ENCODE measurements at regions not wholly inside any gene's neighbourhood (a gene's known extent, or its start where the extent isn't known, plus 50 kb on each side); places are given as distances from the start of the nearest gene placed in this dataset.

GRCh38 chr21:27221077-27221476, 254.2 kb upstream of the ADAMTS5 start:
- Histone ChIP-seq H3K9me3 (ENCODE audit: control insufficient read depth in 3 of 3, low read length in 3 of 3) (no peaks in the 10 kb centered on the region), H3K27me3 (ENCODE audit: control insufficient read depth in 3 of 3, insufficient read depth in 3 of 3, low read length in 3 of 3) (no peaks in the 10 kb centered on the region), H3K36me3 (ENCODE audit: control insufficient read depth in 3 of 3, insufficient read depth in 3 of 3, low read length in 3 of 3) (no peaks in the 10 kb centered on the region), H3K4me1 (ENCODE audit: control insufficient read depth in 3 of 3, insufficient read depth in 3 of 3, low read length in 3 of 3) (no peaks in the 10 kb centered on the region), H3K4me3 (ENCODE audit: low read length in 3 of 3) (no peak overlapping the region), H3K9ac (ENCODE audit: low read depth in 1 of 3, low read length in 3 of 3) (no peak overlapping the region), H3K27ac (ENCODE audit: low read depth, low read length) (no peak overlapping the region)

- no peaks in the 10 kb centered on the region for H3K4me1 ChIP-seq (ENCODE audit: control insufficient read depth in 3 of 3, insufficient read depth in 3 of 3, low read length in 3 of 3)
- no peaks in the 10 kb centered on the region for H3K36me3 ChIP-seq (ENCODE audit: control insufficient read depth in 3 of 3, insufficient read depth in 3 of 3, low read length in 3 of 3)
- no peak overlapping the region for H3K4me3 ChIP-seq (ENCODE audit: low read length in 3 of 3)
- no peaks in the 10 kb centered on the region for H3K27me3 ChIP-seq (ENCODE audit: control insufficient read depth in 3 of 3, insufficient read depth in 3 of 3, low read length in 3 of 3)
- no peak overlapping the region for H3K9ac ChIP-seq (ENCODE audit: low read depth in 1 of 3, low read length in 3 of 3)
- no peaks in the 10 kb centered on the region for H3K9me3 ChIP-seq (ENCODE audit: control insufficient read depth in 3 of 3, low read length in 3 of 3)
- no peak overlapping the region for H3K27ac ChIP-seq (ENCODE audit: low read depth, low read length)
Observed at GRCh38 chr21:27220416-27220815, 253.5 kb upstream of the ADAMTS5 start.

- H3K36me3 ChIP-seq (ENCODE audit: control insufficient read depth in 3 of 3, insufficient read depth in 3 of 3, low read length in 3 of 3) = no peaks in the 10 kb centered on the region
- H3K9ac ChIP-seq (ENCODE audit: low read depth in 1 of 3, low read length in 3 of 3) = no peak overlapping the region
- no peaks in the 10 kb centered on the region for H3K9me3 ChIP-seq (ENCODE audit: control insufficient read depth in 3 of 3, low read length in 3 of 3)
- no peaks in the 10 kb centered on the region for H3K4me1 ChIP-seq (ENCODE audit: control insufficient read depth in 3 of 3, insufficient read depth in 3 of 3, low read length in 3 of 3)
- H3K4me3 ChIP-seq (ENCODE audit: low read length in 3 of 3) = no peak overlapping the region
- H3K27me3 ChIP-seq (ENCODE audit: control insufficient read depth in 3 of 3, insufficient read depth in 3 of 3, low read length in 3 of 3) = no peaks in the 10 kb centered on the region
- H3K27ac ChIP-seq (ENCODE audit: low read depth, low read length) = no peak overlapping the region
Observed at GRCh38 chr21:27219068-27219467, 252.2 kb upstream of the ADAMTS5 start.

- H3K27me3 ChIP-seq (ENCODE audit: control insufficient read depth in 3 of 3, insufficient read depth in 3 of 3, low read length in 3 of 3) = no peaks in the 10 kb centered on the region
- no peak overlapping the region for H3K9ac ChIP-seq (ENCODE audit: low read depth in 1 of 3, low read length in 3 of 3)
- no peaks in the 10 kb centered on the region for H3K4me1 ChIP-seq (ENCODE audit: control insufficient read depth in 3 of 3, insufficient read depth in 3 of 3, low read length in 3 of 3)
- no peaks in the 10 kb centered on the region for H3K36me3 ChIP-seq (ENCODE audit: control insufficient read depth in 3 of 3, insufficient read depth in 3 of 3, low read length in 3 of 3)
- no peak overlapping the region for H3K27ac ChIP-seq (ENCODE audit: low read depth, low read length)
- peaks cover 0 to 2% (median 0%) of the 10 kb centered on the region in 3 donors for H3K9me3 ChIP-seq (ENCODE audit: control insufficient read depth in 3 of 3, low read length in 3 of 3)
- no peak overlapping the region for H3K4me3 ChIP-seq (ENCODE audit: low read length in 3 of 3)
Observed at GRCh38 chr21:27213303-27213702, 246.4 kb upstream of the ADAMTS5 start.

DNA sequence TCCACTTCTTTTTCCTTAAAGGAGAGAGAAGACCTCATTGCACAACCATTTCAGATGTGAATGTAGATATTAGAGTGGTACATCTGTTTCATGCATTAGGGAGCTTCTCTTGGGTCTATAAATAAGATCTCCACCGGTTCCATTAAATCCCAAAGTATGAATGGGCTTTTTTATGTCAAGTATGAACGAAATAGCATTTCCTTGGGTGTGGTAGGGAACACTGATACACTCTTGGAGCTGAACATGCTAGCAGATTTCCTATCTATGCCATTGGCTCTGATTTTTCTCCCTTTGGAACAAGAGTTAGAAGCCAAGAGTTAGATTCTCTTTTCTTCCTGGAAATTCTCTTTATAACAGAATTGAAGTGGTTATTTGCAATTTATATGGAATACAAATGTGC, 245.6 kb upstream of the ADAMTS5 start:
- Histone ChIP-seq H3K27ac (ENCODE audit: low read depth, low read length) (no peak overlapping the region), H3K9me3 (ENCODE audit: control insufficient read depth in 3 of 3, low read length in 3 of 3) (peaks cover 0 to 2% (median 0%) of the 10 kb centered on the region in 3 donors), H3K9ac (ENCODE audit: low read depth in 1 of 3, low read length in 3 of 3) (no peak overlapping the region), H3K4me3 (ENCODE audit: low read length in 3 of 3) (no peak overlapping the region), H3K27me3 (ENCODE audit: control insufficient read depth in 3 of 3, insufficient read depth in 3 of 3, low read length in 3 of 3) (no peaks in the 10 kb centered on the region), H3K4me1 (ENCODE audit: control insufficient read depth in 3 of 3, insufficient read depth in 3 of 3, low read length in 3 of 3) (no peaks in the 10 kb centered on the region), H3K36me3 (ENCODE audit: control insufficient read depth in 3 of 3, insufficient read depth in 3 of 3, low read length in 3 of 3) (no peaks in the 10 kb centered on the region)

DNA sequence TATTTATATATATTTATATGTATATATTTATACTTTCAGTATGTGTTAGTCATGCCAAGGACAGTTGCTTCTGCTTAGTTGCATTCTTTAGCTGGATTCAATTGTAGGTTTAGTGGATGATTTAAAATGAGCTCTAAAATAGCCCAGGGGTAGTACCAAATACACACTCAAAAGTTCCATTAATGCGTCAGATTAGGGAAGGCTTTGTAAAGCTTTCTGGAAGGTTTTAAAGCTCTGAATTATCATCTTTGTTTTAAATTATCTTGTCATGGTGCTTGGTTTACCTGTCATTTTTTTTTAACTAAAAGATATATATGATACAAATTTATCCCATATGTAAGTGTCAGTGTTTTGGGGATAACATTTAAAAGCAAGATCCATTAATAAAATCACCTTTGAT, 242.7 kb upstream of the ADAMTS5 start:
- no peaks in the 10 kb centered on the region for H3K36me3 ChIP-seq (ENCODE audit: control insufficient read depth in 3 of 3, insufficient read depth in 3 of 3, low read length in 3 of 3)
- no peak overlapping the region for H3K27ac ChIP-seq (ENCODE audit: low read depth, low read length)
- no peak overlapping the region for H3K9ac ChIP-seq (ENCODE audit: low read depth in 1 of 3, low read length in 3 of 3)

DNA sequence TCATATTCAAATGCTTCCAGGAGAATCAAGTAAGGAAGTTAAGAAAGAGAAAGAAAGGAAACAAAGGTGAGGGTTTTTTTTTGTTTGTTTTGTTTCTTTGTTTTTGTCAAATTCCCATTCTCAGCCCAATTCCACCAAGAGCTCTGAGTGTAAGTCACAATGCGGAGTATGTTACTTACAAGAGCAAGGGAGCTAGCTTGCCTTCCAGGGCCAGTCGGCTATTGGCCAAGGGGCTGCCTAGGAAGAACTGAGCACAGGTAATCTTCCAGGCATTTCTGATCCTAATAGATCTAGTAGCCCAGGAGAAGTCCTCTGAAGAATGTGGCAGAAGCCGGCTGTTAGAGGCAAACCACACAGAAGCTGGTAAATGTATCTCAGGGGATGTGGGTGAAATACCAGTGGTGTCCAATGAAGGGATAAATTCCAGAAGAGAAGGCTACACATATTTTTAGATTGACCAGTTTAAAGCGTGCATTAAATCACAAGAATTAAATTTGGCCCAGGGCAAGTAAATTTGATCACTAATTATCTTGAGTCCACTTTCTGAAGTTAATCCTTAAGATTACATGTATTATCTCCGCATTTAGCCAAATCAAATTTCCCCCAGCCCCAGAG, 239.6 kb upstream of the ADAMTS5 start:
- Histone ChIP-seq H3K27me3 (ENCODE audit: control insufficient read depth in 3 of 3, insufficient read depth in 3 of 3, low read length in 3 of 3) (no peaks in the 10 kb centered on the region), H3K36me3 (ENCODE audit: control insufficient read depth in 3 of 3, insufficient read depth in 3 of 3, low read length in 3 of 3) (no peaks in the 10 kb centered on the region), H3K27ac (ENCODE audit: low read depth, low read length) (no peak overlapping the region), H3K4me3 (ENCODE audit: low read length in 3 of 3) (no peak overlapping the region), H3K9ac (ENCODE audit: low read depth in 1 of 3, low read length in 3 of 3) (no peak overlapping the region), H3K9me3 (ENCODE audit: control insufficient read depth in 3 of 3, low read length in 3 of 3) (peaks cover 0 to 2% (median 0%) of the 10 kb centered on the region in 3 donors), H3K4me1 (ENCODE audit: control insufficient read depth in 3 of 3, insufficient read depth in 3 of 3, low read length in 3 of 3) (no peaks in the 10 kb centered on the region)

More for the DNA sequence above, 242.7 kb upstream of the ADAMTS5 start:
- Histone ChIP-seq H3K4me1 (ENCODE audit: control insufficient read depth in 3 of 3, insufficient read depth in 3 of 3, low read length in 3 of 3) (no peaks in the 10 kb centered on the region), H3K4me3 (ENCODE audit: low read length in 3 of 3) (no peak overlapping the region), H3K27me3 (ENCODE audit: control insufficient read depth in 3 of 3, insufficient read depth in 3 of 3, low read length in 3 of 3) (no peaks in the 10 kb centered on the region), H3K9me3 (ENCODE audit: control insufficient read depth in 3 of 3, low read length in 3 of 3) (peaks cover 0 to 2% (median 0%) of the 10 kb centered on the region in 3 donors)

GRCh38 chr21:27202301-27202700, 235.4 kb upstream of the ADAMTS5 start:
- H3K4me3 ChIP-seq (ENCODE audit: low read length in 3 of 3) = no peak overlapping the region
- no peak overlapping the region for H3K9ac ChIP-seq (ENCODE audit: low read depth in 1 of 3, low read length in 3 of 3)
- H3K27me3 ChIP-seq (ENCODE audit: control insufficient read depth in 3 of 3, insufficient read depth in 3 of 3, low read length in 3 of 3) = no peaks in the 10 kb centered on the region
- no peaks in the 10 kb centered on the region for H3K36me3 ChIP-seq (ENCODE audit: control insufficient read depth in 3 of 3, insufficient read depth in 3 of 3, low read length in 3 of 3)
- no peaks in the 10 kb centered on the region for H3K4me1 ChIP-seq (ENCODE audit: control insufficient read depth in 3 of 3, insufficient read depth in 3 of 3, low read length in 3 of 3)
- H3K27ac ChIP-seq (ENCODE audit: low read depth, low read length) = no peak overlapping the region
- no peaks in the 10 kb centered on the region for H3K9me3 ChIP-seq (ENCODE audit: control insufficient read depth in 3 of 3, low read length in 3 of 3)

DNA sequence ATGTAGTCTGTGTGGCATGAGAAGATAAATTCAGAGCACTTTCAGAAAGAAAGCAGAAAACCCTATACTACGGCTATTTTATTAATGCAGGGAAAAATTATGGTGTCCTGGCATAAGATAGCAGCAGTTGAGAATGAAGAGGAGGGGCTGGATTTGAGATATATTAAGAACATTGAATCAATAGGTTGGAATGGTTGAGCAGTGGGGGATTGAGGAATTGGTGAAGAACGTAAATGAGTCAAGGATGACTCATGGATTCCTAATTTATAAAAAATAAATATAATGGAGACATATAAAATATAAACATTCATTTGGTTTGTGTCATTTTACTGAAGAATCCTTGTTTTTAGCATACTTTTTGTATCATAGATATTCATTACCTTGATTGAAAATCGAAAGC, 234.3 kb upstream of the ADAMTS5 start:
- H3K27me3 ChIP-seq (ENCODE audit: control insufficient read depth in 3 of 3, insufficient read depth in 3 of 3, low read length in 3 of 3) = no peaks in the 10 kb centered on the region
- H3K27ac ChIP-seq (ENCODE audit: low read depth, low read length) = no peak overlapping the region
- H3K9me3 ChIP-seq (ENCODE audit: control insufficient read depth in 3 of 3, low read length in 3 of 3) = no peaks in the 10 kb centered on the region
- H3K4me1 ChIP-seq (ENCODE audit: control insufficient read depth in 3 of 3, insufficient read depth in 3 of 3, low read length in 3 of 3) = no peaks in the 10 kb centered on the region
- H3K36me3 ChIP-seq (ENCODE audit: control insufficient read depth in 3 of 3, insufficient read depth in 3 of 3, low read length in 3 of 3) = no peaks in the 10 kb centered on the region
- no peak overlapping the region for H3K9ac ChIP-seq (ENCODE audit: low read depth in 1 of 3, low read length in 3 of 3)
- H3K4me3 ChIP-seq (ENCODE audit: low read length in 3 of 3) = no peak overlapping the region

DNA sequence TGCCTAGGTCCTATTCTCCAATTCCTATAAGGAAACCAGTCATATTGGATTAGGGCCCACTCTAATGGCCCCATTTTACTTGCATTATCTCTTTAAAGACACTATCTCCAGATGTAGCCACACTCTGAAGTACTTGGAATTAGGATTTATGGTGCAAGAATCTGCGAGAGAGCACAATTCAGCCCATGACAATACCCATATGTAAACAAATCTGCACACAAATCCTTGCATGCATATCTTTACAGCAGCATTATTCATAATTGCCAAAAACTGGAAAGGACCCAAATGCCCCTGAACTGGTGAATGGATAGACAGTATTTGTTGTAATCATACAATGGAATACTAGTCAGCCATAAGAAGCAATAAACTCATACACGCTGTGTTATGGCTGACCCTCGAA, 229.8 kb upstream of the ADAMTS5 start:
- Histone ChIP-seq H3K36me3 (ENCODE audit: control insufficient read depth in 3 of 3, insufficient read depth in 3 of 3, low read length in 3 of 3) (no peaks in the 10 kb centered on the region), H3K4me3 (ENCODE audit: low read length in 3 of 3) (no peak overlapping the region), H3K9ac (ENCODE audit: low read depth in 1 of 3, low read length in 3 of 3) (no peak overlapping the region), H3K27me3 (ENCODE audit: control insufficient read depth in 3 of 3, insufficient read depth in 3 of 3, low read length in 3 of 3) (no peaks in the 10 kb centered on the region), H3K4me1 (ENCODE audit: control insufficient read depth in 3 of 3, insufficient read depth in 3 of 3, low read length in 3 of 3) (no peaks in the 10 kb centered on the region), H3K27ac (ENCODE audit: low read depth, low read length) (no peak overlapping the region), H3K9me3 (ENCODE audit: control insufficient read depth in 3 of 3, low read length in 3 of 3) (no peaks in the 10 kb centered on the region)

All from skeletal muscle tissue (tissue), 3 donors.